ENCODE measurements at regions not wholly inside any gene's neighbourhood (a gene's known extent, or its start where the extent isn't known, plus 50 kb on each side); places are given as distances from the start of the nearest gene placed in this dataset.

DNA sequence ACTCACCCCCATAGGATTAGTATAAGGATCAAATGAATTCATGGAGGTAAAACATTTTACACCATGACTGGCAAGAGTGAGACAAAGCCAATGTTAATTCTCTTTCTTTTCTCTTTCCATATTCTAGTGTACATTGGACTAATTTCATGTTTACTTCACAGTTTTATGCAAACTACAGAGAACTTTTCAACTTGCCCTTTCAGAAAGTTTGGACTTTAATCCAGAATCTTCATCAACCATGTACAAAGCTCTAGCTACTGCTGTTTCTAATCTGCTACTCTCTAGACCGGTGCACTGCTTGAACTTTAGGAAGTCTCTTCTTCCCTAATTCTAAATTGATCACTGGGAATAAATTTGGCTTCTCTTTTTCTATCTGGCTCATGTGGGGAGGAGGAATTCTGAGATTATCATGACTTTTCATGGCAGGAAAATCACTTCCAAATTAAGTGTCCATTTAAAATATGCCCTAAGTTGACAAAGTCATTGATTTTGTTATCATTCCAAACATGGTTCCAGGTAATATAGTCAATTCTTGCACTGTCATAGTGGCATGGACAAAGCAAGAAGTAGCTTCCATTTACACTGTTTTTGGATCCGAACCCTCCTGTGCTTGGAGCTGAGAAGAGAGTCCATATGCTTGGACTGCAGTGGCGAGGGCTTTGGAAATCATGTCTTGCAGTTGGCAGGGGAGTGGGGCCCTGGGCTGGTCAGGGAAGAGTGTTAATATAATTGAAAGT lies 903.3 kb downstream of the CCSER2 start:
- Histone ChIP-seq H3K4me3 (ENCODE audit: low read depth, low read length) (no peak overlapping the region), H3K27me3 (ENCODE audit: control insufficient read depth, insufficient read depth, low read length) (no peaks in the 10 kb centered on the region), H3K36me3 (ENCODE audit: control insufficient read depth, insufficient read depth, low read length) (no peaks in the 10 kb centered on the region)
- FAIRE-seq (no peak), DNase-seq (ENCODE audit: low read depth) (no peak)
- TF ChIP-seq, protein P1, sequence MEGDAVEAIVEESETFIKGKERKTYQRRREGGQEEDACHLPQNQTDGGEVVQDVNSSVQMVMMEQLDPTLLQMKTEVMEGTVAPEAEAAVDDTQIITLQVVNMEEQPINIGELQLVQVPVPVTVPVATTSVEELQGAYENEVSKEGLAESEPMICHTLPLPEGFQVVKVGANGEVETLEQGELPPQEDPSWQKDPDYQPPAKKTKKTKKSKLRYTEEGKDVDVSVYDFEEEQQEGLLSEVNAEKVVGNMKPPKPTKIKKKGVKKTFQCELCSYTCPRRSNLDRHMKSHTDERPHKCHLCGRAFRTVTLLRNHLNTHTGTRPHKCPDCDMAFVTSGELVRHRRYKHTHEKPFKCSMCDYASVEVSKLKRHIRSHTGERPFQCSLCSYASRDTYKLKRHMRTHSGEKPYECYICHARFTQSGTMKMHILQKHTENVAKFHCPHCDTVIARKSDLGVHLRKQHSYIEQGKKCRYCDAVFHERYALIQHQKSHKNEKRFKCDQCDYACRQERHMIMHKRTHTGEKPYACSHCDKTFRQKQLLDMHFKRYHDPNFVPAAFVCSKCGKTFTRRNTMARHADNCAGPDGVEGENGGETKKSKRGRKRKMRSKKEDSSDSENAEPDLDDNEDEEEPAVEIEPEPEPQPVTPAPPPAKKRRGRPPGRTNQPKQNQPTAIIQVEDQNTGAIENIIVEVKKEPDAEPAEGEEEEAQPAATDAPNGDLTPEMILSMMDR (IDR thresholded peaks at IDR 0.05; ENCODE audit: insufficient read depth, low read length, severe bottlenecking) = no peak

GRCh38 chr10:85235258-85235657 lies 906.9 kb downstream of the CCSER2 start:
- Histone ChIP-seq H3K36me3 (ENCODE audit: control insufficient read depth, insufficient read depth, low read length) (no peaks in the 10 kb centered on the region), H3K4me3 (ENCODE audit: low read depth, low read length) (no peak overlapping the region), H3K27me3 (ENCODE audit: control insufficient read depth, insufficient read depth, low read length) (no peaks in the 10 kb centered on the region)
- FAIRE-seq (no peak), DNase-seq (ENCODE audit: low read depth) (no peak)
- TF ChIP-seq, protein P1 (IDR thresholded peaks at IDR 0.05; ENCODE audit: insufficient read depth, low read length, severe bottlenecking) = no peak

- no peak for FAIRE-seq
- TF ChIP-seq, protein P1 (IDR thresholded peaks at IDR 0.05; ENCODE audit: insufficient read depth, low read length, severe bottlenecking) = no peak
- H3K4me3 ChIP-seq (ENCODE audit: low read depth, low read length) = no peak overlapping the region
- DNase-seq (ENCODE audit: low read depth) = no peak
- H3K27me3 ChIP-seq (ENCODE audit: control insufficient read depth, insufficient read depth, low read length) = no peaks in the 10 kb centered on the region
- H3K36me3 ChIP-seq (ENCODE audit: control insufficient read depth, insufficient read depth, low read length) = no peaks in the 10 kb centered on the region
Measured at GRCh38 chr10:85238676-85239075, 910.3 kb downstream of the CCSER2 start.

DNA sequence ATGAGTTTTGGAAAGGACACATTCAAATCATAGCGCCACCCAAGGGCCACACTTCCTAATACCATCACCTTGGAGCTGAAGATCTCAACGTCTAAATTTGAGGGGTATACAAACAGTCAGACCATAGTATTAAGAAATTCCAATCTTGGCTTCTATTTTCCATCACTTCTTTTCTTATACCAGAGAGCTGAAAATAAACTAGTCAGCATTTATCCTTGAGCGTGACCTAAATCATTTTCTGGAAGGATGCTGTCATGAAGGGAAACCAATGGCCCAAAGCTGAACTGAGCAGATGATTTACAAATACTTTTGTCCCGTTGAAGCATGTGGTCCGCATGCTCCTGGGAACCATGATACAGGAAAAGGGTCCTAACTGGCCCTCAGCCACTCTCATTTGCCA lies 921.9 kb downstream of the CCSER2 start:
- no peak for DNase-seq (ENCODE audit: low read depth)
- TF ChIP-seq, protein P1 (IDR thresholded peaks at IDR 0.05; ENCODE audit: insufficient read depth, low read length, severe bottlenecking) = no peak
- H3K36me3 ChIP-seq (ENCODE audit: control insufficient read depth, insufficient read depth, low read length) = no peaks in the 10 kb centered on the region
- H3K4me3 ChIP-seq (ENCODE audit: low read depth, low read length) = no peak overlapping the region
- no peak for FAIRE-seq
- no peaks in the 10 kb centered on the region for H3K27me3 ChIP-seq (ENCODE audit: control insufficient read depth, insufficient read depth, low read length)

- no peaks in the 10 kb centered on the region for H3K27me3 ChIP-seq (ENCODE audit: control insufficient read depth, insufficient read depth, low read length)
- FAIRE-seq (no peak), DNase-seq (ENCODE audit: low read depth) (no peak)
- H3K36me3 ChIP-seq (ENCODE audit: control insufficient read depth, insufficient read depth, low read length) = no peaks in the 10 kb centered on the region
- TF ChIP-seq, protein P1 (IDR thresholded peaks at IDR 0.05; ENCODE audit: insufficient read depth, low read length, severe bottlenecking) = no peak
- H3K4me3 ChIP-seq (ENCODE audit: low read depth, low read length) = no peak overlapping the region
Measured at GRCh38 chr10:85256481-85256880, 928.1 kb downstream of the CCSER2 start.

DNA sequence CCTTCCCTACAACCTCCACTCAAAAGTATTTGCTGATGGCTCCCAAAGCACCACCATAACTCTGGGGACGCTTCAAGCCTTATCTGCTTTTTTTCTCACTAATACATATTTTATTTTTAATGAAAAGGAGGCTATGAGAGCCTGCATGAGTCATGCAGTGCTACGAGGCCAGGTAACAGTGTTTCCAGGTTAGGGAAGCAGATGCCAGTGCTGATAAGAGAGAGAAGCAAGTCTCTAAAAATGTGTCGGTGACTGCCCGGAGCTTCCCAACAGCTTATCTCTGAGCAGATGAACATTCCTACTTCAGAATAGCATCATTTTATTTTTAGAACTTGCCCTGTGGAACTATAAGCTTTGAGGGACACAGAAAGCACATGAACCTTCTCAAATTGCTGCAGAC lies 931.5 kb downstream of the CCSER2 start:
- no peak for FAIRE-seq
- Histone ChIP-seq H3K36me3 (ENCODE audit: control insufficient read depth, insufficient read depth, low read length) (no peaks in the 10 kb centered on the region), H3K27me3 (ENCODE audit: control insufficient read depth, insufficient read depth, low read length) (no peaks in the 10 kb centered on the region), H3K4me3 (ENCODE audit: low read depth, low read length) (no peak overlapping the region)
- TF ChIP-seq, protein P1 (IDR thresholded peaks at IDR 0.05; ENCODE audit: insufficient read depth, low read length, severe bottlenecking) = no peak
- DNase-seq (ENCODE audit: low read depth) = no peak

Data from bronchial epithelial cell (primary cell).